ENCODE measurements at regions not wholly inside any gene's neighbourhood (a gene's known extent, or its start where the extent isn't known, plus 50 kb on each side); places are given as distances from the start of the nearest gene placed in this dataset.

GRCh38 chr4:8710946-8711345 is 118.4 kb downstream of the CPZ start:
- no peak for DNase-seq (ENCODE audit: low spot score)

GRCh38 chr4:8710416-8710815 is 117.9 kb downstream of the CPZ start:
- no peak for DNase-seq (ENCODE audit: low spot score)

GRCh38 chr4:8709729-8710360 is 117.3 kb downstream of the CPZ start:
- DNase-seq (ENCODE audit: low spot score) = no peak

- no peak for DNase-seq (ENCODE audit: low spot score)
Observed at GRCh38 chr4:8709050-8709728, 116.6 kb downstream of the CPZ start.

GRCh38 chr4:8708401-8709021 is 115.9 kb downstream of the CPZ start:
- DNase-seq (ENCODE audit: low spot score) = no peak

DNA sequence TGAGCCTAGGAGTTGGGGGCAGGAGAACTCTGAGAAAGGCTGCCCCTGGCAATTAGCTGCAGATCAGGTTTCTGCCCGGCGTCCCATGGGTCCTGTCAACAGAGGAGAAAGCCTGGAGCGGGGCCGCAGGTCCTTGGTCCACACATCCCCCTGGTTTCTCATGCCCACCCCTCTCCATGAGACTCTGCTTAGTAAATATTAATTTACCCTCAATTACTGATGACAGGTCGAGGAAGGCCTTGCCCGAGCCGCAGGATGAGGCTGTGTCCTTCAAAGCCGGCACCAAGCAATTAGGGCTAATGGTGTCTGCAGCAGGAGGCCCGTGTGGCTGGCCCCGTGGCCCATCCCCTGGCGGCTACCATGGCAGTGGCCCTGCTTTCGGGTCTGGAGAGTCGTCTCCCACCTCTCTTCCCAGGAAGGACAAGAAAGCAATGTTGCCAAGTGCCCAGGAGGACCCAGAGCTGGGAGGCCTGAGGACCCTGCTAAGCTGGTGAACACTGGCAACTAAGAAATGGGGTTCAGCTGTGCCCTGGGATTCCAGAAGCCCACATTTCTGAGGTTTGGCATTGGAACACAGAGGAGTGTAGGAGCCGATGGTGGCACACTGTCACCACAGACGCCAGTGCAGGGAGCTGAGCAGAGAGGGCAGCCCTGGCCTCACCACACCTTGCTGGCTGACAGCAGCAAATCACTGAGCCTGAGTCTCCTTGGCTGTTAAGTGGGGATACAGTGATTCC is 114.6 kb downstream of the CPZ start:
- DNase-seq (ENCODE audit: low spot score) = no peak

- no peak for DNase-seq (ENCODE audit: low spot score)
Observed at GRCh38 chr4:8706216-8707044, 113.9 kb downstream of the CPZ start.

GRCh38 chr4:8705161-8706145 is 112.9 kb downstream of the CPZ start:
- no peak for DNase-seq (ENCODE audit: low spot score)

GRCh38 chr4:8704632-8705031 is 112.1 kb downstream of the CPZ start:
- DNase-seq (ENCODE audit: low spot score) = no peak

GRCh38 chr4:8703857-8704495 is 111.4 kb downstream of the CPZ start:
- no peak for DNase-seq (ENCODE audit: low spot score)

DNA sequence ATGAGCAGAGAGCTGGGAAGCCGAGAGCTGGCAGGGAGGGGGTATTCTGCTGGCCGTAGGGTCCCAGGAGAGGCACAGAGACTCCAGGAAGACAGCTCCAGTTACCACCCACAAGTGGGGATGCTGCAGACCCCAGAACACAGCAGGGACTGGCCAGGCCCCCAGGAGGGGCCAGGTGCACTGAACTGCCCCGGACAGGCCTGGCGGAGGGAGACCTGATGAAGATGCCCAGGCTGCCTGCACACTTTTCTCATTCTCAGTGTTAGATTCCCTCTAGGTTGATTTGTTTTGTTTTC is 110.8 kb downstream of the CPZ start:
- no peak for DNase-seq (ENCODE audit: low spot score)

DNA sequence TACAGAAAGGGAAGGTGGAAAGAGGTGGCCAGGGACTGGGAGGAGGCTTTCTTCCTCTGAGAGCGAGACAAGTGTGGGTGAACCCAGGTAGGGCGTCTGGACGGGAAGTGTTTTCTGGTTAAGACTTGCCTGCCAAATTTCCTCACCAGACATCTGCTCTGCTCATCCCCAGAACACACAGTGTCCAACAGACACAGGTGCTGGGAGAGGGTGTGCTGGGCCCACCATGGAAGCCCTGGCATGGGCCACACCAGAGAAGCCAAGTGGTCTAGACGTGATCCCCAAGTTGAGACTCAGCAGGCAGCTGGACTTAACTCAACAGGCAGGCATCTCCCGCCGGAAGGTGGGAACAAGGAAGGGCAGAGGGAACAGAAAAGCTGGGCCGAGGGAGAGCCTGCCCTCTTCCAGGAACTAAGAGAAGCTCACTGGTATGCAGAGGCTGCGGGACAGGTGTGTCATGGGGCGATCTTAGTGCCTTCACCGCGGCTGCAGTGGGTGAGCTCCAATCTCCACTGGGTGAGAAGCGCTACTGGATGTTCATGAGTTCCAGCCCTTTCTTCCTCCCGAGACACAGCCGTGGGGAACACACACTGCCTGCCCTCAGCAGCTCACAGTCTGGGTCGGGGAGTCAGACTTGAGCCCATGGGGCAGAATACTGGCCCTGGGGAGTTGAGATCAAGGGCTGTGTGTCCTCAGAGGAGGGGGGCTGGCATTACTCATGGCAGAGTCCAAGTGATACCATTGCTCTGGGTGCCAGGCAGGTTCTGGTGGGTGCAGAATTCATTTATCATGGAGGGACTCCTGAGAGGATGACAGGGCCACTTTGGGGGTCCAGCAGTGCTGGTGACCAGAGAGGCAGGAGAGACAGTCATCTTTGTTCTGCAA is 110.2 kb downstream of the CPZ start:
- DNase-seq (ENCODE audit: low spot score) = no peak

GRCh38 chr4:8702020-8702495 is 109.5 kb downstream of the CPZ start:
- no peak for DNase-seq (ENCODE audit: low spot score)

- DNase-seq (ENCODE audit: low spot score) = no peak
Observed at GRCh38 chr4:8701126-8702019, 108.8 kb downstream of the CPZ start.

DNA sequence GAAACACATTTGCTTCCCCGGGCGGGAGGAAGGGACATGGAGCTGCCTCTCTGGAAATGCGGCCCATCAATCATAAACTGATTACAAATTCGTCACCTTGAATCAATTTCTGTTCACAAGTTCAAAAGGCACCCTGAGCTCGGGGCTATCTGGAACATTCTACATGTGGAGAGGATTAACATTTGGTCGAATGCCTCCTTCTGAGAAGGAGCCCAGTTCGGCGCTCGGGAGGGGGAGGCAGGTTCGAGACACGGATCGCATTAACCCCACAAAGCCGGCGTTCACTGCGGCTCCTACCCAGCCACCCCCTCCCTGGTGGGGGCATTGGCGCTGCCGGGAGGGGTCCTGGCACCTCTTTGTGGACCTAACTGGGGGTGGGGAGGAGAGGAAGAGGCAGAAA is 108.0 kb downstream of the CPZ start:
- no peak for DNase-seq (ENCODE audit: low spot score)

DNA sequence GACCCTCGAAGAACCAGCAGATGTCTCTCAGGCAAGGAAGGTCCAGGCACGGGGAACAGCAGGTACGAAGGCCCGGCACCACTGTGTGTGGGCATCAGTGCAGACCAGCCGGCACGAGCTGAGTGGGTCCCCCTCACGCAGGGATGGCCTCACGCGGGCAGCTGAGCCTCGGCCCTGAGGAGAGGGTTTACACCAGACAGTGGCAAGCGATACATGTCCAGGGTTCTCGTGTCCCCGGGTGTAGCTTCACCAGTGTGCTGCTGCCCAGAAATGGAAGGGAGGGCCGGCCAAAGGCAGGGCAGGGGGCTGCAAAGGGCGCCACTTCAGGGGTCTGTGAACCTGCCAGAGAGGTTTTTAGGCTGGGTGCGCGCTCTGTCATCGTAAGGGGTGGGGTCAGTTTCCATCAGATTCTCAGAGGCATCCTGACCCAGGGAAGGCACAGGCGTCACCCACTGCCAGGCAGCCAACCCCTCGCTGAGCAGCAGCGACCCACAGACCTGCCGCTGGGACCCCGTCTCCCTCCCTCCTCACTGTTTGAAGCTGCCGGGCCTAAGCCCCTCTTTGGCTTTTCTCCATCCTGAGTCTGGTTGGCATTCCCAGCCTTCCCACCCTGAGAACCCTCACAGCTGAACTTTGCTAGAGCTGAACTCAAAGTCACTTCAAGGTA is 107.0 kb downstream of the CPZ start:
- DNase-seq (ENCODE audit: low spot score) = no peak

DNA sequence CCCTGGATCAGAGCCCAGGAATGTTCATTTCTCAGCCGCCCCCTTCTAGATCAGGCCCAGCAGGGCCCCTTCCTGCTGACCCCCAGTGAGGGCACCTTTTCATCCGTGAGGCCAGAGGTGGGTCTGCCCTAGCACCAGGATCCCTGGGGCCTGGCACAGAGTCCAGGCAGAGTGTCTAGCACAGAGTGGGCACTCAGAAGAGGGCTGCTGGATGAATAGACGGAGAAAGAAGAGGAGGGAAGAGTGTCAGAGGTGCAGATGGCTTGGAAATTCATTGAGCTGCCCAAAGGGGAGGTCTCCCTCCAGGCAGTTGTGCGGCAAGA is 106.5 kb downstream of the CPZ start:
- no peak for DNase-seq (ENCODE audit: low spot score)
